ENCODE measurements at regions not wholly inside any gene's neighbourhood (a gene's known extent, or its start where the extent isn't known, plus 50 kb on each side); places are given as distances from the start of the nearest gene placed in this dataset.

GRCh38 chr14:61950340-61950739 lies 188.1 kb downstream of the SNAPC1 start:
- DNase-seq = no peak

GRCh38 chr14:61953602-61954001 lies 191.4 kb downstream of the SNAPC1 start:
- DNase-seq = no peak

- DNase-seq = no peak
These were observed 192.1 kb downstream of the SNAPC1 start for GRCh38 chr14:61954306-61954705.

- no peak for DNase-seq
These were observed 194.3 kb downstream of the SNAPC1 start for GRCh38 chr14:61956517-61956916.

GRCh38 chr14:61959348-61959747 lies 197.1 kb downstream of the SNAPC1 start:
- DNase-seq = no peak

- no peak for DNase-seq
These were observed 199.1 kb downstream of the SNAPC1 start for GRCh38 chr14:61961369-61961768.

- DNase-seq = no peak
These were observed 201.7 kb downstream of the SNAPC1 start for GRCh38 chr14:61963926-61964325.

- peak; percentile 92 for DNase-seq
These were observed 203.0 kb downstream of the SNAPC1 start for GRCh38 chr14:61965030-61965745.

- no peak for DNase-seq
These were observed 206.0 kb downstream of the SNAPC1 start for GRCh38 chr14:61968207-61968606.

GRCh38 chr14:61972711-61973110 lies 210.5 kb downstream of the SNAPC1 start:
- DNase-seq = no peak

GRCh38 chr14:61973981-61974380 lies 211.8 kb downstream of the SNAPC1 start:
- peak; percentile 56 for DNase-seq

GRCh38 chr14:61977217-61977616 lies 215.0 kb downstream of the SNAPC1 start:
- no peak for DNase-seq

GRCh38 chr14:61988240-61988639 lies 226.0 kb downstream of the SNAPC1 start:
- DNase-seq = no peak

- no peak for DNase-seq
These were observed 229.9 kb downstream of the SNAPC1 start for GRCh38 chr14:61992139-61992538.

- DNase-seq = no peak
These were observed 230.7 kb downstream of the SNAPC1 start for GRCh38 chr14:61992926-61993325.

GRCh38 chr14:61994589-61994988 lies 232.4 kb downstream of the SNAPC1 start:
- DNase-seq = no peak

- DNase-seq = no peak
These were observed 234.5 kb downstream of the SNAPC1 start for GRCh38 chr14:61996753-61997152.

GRCh38 chr14:61997161-61997560 lies 234.9 kb downstream of the SNAPC1 start:
- no peak for DNase-seq

GRCh38 chr14:62001963-62002362 lies 239.7 kb downstream of the SNAPC1 start:
- DNase-seq = no peak

- no peak for DNase-seq
These were observed 240.4 kb downstream of the SNAPC1 start for GRCh38 chr14:62002642-62003041.

- no peak for DNase-seq
These were observed 241.5 kb downstream of the SNAPC1 start for GRCh38 chr14:62003701-62004100.

GRCh38 chr14:62006116-62006731 lies 244.0 kb downstream of the SNAPC1 start:
- no peak for DNase-seq

GRCh38 chr14:62015243-62015642 lies 253.0 kb downstream of the SNAPC1 start:
- no peak for DNase-seq

- DNase-seq = peak; percentile 46
These were observed 253.7 kb downstream of the SNAPC1 start for GRCh38 chr14:62015945-62016344.
